DMS53 (cell line): ENCODE measurements at regions not wholly inside any gene's neighbourhood (a gene's known extent, or its start where the extent isn't known, plus 50 kb on each side); places are given as distances from the start of the nearest gene placed in this dataset.
"Not testable (repeated sequence)": the region's sequence is repeated elsewhere in the genome, so short reads cannot be mapped to it uniquely, and the experiment has no call there.

Source experiments
- DNase-seq: peaks from one replicate; lab custom pipeline; 2025; lab: John Stamatoyannopoulos, UW

DNA sequence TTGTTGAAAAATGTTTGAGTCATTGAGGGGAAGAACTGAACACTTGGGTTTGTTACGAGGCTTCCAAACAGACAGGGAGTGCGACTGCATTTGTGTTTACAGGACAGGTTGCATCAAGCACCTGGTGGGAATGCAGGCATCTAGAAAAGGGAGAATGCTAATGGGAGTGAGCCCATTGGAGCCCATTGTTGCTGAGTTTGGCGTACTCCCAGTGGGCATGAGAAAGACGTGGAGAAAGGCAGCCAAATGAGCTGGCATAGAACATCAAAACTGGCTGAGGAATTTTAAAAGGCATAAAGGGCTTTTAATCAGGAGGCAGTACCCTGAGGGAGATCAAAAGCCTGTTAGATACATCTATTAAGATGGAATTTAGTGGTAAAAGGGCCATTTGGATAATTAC is 171.6 kb upstream of the NPSR1 start:
- no peak for DNase-seq

DNA sequence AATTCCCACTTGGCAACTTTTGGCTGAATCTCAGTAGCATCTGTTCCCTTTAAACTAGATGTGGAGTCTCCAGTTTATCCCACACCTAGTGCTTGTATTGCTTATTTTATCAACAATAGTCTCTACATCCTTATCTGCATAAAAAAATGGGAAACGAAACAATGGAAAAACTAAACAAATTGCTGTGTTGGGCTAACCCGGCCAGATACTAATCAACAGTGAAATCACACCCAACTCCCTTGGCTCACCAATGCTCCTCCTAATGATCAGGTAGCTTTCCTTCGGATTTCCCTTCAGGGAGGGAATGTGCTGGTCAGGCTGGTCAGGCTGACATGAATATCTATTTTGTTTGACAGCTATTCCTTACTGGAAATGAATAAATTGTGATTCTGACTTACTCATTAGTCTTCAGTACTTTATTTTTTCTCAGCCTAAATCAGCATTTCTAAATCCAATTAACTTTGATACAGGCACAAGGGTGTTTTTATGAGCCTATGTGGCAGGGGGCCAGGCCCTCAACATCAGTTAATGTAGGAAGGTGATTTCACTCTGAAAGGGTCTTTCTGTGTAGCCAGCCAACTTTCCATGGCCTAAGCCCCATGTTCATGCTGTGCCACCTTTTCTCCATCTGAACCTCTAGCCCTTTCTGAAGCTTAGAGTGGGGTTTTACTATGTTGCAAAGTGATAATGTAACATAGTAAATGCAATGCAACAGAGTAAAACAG is 170.5 kb upstream of the NPSR1 start:
- no peak for DNase-seq

DNA sequence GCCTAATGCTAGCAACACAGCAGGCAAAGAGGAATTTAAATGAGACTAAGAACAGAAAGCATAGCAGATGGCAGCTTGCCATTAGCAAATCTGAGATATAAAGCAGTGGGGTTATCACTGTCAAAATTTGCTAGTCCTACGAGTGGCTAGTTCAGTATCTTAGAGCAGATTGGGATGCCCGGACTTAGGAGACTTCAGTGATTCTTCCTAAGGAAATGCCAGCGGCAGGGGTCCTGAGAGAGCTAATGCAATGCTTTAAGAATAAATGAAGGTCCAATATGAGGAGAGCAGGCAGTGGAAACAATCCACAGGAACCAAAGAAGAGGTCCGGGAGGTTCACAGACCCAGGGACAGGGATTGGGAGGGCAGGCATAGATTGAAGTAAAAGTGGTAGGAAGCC is 169.3 kb upstream of the NPSR1 start:
- no peak for DNase-seq

DNA sequence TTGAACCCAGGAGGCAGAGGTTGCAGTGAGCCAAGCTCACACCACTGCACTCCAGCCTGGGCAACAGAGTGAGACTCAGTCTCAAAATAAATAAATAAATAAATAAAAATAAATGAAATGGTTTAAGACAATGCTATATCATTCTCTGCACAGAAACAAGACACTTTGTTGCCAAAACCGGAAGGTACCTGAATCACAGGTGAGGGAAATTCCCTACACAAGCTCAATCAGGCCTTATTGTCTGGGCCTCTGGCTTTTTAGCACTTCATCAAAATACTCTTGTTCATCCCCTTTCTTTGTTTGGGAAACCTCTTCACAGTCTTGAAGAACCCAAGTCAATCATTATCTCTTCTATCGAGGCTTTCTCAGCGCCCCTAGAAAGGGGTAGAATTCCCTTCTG is 166.1 kb upstream of the NPSR1 start:
- DNase-seq, result no peak

DNA sequence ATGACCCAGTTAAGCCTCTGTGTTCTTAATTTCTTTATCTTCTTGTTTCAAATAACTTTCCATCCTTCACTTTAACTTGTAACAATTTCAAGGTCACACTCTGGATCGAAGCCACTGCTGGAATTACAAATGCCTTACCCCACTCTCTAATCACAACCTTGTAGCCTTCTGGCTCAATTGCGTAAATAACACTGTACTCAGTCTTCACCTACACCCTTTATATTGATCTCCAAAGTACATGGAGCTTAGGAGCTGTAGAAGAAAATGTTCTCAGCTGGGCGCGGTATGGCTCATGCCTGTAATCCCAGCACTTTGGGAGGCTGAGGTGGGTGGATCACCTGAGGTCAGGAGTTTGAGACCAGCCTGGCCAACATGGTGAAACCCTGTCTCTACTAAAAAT is 164.3 kb upstream of the NPSR1 start:
- no peak for DNase-seq

DNA sequence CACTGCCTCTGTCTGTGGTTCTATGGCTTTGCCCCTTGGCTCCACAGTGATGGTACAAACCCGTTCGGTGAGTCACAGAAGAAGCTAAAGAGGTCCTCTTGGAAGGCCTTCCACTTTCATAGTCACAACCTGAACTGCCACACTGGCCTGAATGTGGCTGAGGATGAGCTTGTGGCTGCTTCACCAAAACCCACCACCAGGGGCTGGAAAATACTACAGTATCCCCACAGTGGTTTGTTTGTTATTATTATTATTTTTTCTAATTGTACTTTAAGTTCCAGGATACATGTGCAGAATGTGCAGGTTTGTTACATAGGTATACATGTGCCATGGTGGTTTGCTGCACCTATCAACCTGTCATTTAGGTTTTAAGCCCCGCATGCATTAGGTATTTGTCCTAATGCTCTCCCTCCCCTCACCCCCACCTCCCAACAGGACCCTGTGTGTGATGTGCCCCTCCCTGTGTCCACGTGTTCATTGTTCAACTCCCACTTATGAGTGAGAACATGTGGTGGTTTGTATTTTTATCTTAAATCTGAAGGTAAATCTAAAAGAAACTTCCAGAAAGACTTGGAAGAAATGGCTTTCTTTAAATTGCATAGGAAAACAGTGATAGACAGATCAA is 160.8 kb upstream of the NPSR1 start:
- peak; percentile 63 for DNase-seq

DNA sequence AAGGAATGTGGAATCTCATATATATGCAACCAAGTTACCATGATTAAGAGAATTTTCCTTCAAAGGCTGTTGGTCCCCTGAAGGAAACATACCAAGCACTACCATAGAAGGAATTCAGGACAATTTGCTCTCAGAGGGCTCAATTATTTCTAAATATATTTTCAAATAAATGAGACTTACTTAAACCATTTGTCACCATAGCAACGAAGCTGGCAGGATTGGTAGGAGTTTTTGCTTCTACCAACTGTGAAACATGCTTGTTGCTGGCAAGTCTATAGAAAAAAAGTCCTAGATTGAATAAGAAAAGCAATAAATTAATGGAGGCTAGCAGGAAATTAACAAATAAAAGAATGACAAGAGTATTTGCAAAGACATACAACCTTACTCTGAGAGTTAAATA is 156.9 kb upstream of the NPSR1 start:
- DNase-seq, result no peak

DNA sequence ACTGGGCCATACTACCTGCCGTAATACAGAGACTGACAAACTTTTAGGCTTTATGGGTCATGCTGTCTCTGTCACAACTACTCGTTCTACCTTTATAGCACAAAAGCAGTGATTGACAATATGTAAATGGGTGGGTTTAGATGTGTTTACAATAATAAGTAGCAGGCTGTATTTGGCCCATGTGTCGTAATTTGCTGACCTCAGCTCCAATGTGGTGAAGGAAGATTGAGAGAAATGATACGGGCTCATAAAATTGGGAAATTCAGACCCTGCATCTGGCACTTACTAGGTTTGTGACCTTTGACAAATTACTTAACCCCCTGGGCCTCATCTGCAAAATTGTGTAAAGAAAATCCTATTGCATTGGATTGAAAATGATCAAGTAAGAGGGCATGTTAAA is 150.8 kb upstream of the NPSR1 start:
- DNase-seq, result no peak

DNA sequence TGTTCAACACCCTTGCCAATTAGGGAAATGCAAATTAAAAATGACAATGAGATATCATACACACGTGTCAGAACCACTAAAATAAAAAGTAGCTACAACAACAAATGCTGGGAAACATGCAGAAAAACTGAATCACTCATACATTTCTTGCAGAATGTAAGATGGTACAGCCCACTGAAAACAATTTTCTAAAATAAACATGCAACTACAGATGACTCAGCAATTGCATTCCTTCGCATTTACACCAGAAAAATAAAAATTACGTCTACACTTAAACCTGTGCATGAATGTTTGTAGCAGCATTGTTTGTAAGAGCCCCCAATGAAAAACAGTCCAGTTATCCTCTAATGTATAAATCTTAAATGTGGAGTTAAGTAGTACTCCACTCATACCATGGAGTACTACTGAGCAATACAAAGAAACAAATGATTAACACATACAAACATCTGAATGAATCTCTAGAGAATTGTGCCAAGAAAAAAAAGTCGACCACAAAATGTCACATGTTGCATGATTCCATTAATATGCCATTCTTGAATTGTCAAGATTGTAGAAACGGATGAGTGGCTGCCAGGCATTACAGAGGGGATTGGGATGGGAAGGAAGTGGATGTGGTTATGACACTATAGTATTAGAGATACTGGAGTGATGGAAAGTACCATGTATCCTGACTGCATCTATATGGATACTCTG is 134.6 kb upstream of the NPSR1 start:
- no peak for DNase-seq

DNA sequence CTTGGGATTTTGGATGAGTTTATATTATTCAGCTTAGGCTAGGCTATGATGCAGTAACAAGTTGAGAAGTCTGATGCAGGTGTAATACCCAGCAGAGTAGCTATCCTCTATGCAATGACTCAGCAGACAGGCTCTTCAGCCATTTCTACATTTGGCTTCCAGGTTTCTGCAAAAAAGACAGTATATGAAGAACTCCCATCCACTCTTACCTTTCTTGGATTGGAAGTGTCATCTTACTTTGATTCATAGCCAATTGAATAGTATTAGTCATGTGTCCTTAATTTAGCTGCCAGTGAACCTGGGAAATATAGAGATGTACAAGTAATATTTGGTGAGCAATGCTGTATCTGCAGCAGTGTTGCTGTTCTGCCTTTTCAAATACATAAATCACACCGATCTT is 127.8 kb upstream of the NPSR1 start:
- DNase-seq, result peak; percentile 75

DNA sequence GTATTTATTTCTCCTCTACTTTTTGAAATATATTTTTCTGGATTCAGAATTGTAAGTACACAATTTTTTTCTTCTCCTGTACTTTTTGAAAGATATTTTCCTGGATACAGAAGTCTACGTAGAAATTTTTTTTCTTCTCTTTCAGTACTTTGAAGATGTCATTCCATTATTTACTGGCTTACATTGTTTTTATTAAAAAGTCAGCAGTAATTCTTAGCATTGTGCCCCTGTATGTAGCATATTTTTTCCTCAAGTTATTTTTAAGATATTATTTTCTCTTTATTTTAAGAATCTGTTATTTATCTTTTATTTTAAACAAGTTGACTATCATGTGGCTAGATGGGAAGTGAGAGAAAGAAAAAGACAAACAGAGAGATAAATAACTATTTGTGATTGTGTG is 119.0 kb upstream of the NPSR1 start:
- DNase-seq, result peak; percentile 21

DNA sequence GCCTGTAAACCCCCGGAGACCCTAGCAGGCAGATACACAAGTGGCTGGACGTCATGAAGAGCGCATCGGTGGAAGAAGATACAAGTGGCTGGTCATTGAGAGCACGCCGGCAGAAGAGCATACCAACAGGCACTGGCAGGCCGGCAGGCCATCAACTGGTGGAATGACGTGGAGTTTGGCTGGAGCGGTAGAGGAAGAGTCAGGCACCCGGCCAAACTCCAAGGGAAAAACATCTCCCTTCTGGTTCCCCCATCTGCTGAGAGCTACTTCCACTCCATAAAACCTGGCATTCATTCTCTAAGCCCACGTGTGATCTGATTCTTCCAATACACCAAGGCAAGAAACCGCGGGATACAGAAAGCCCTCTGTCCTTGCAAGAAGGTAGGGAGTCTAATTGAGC is 113.4 kb upstream of the NPSR1 start:
- no peak for DNase-seq

DNA sequence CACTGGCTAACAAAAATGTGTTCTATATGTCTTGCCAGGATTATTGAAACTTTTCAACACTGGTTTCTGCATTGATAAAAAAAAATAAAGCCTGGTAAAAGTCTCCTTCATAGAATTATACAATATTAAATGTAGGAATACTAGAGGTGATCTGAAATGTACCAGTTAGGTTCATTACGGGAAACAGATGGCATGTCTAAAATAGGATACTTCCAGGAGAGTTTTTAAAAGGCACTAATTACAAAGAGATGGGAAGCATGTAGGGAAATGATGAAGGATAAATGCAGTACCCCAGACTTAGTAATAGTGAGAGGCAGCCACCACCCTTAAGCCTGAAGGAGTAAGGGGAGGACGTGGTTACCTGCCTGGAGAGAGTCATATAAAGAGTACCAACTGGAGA is 107.0 kb upstream of the NPSR1 start:
- no peak for DNase-seq

DNA sequence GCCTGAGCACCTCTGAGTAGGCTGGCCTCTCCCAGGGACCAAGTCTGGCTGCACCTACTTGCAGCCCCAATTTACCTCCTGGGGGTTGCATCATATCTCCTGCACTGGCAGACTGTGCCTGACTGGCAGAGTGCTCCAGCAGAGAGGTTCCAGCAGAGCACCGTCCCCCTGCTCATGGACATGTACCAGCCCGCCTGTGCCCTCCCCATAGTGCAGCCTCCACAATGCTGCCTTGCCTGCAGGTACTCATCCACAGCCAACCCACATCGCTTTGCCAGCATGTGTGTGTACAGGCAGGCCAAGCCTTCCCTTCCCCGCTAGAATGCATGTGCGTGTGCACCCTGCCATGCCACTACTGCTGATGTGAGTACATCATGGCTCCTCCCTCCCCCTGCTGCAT is 105.5 kb upstream of the NPSR1 start:
- DNase-seq, result no peak

DNA sequence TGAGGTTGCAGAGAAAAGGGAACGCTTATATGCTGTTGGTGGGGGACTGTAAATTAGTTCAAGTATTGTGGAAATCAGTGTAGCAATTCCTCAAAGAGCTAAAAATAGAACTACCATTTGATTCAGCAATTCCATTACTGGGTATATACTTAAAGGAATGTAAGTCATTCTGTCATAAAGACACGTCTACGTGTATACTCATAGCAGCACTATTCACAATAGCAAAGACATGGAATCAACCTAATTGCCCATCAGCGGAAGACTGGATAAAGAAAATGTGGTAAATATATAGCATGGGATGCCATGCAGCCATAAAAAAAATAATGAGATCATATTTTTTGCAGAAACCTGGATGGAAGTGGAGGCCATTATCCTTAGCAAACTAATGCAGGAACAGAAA is 100.0 kb upstream of the NPSR1 start:
- DNase-seq, result no peak

DNA sequence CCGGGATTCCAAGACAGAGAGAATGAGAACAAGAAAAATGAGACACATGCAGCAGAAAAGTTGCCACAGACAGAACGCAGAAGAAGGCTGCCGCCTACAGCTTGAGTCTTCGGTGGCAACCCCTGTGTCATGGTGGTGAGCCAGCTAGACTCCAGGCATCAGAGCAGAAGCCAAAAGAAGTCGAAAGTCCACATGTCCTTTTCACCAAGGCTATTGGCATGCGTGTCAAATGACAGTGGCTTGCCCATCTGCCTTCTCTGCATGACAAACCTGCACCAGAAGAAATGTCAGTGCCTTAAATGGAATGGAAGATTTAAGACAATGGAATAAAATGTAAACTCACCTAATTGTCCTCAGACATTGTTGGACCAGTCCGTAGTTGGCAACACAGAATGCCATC is 93.9 kb upstream of the NPSR1 start:
- DNase-seq, result no peak

DNA sequence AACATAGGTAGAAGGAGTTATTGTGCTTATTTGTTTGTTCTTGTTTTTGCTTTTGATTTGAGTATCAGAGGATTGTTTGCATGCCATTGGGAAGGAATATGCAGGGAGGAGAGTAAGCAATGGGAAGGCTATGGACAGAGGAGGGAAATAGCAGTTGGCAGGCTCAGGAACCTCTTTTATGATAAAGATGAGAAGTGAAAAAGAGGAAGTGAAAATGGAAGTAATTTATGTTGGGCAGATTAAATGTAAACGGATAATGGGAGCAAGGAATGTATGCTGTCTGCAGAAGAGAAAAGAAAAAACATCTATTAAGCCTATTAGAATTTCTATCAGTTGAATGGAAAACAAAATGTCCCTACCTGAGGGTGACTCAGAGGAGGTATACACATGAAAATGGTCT is 90.1 kb upstream of the NPSR1 start:
- DNase-seq, result no peak

DNA sequence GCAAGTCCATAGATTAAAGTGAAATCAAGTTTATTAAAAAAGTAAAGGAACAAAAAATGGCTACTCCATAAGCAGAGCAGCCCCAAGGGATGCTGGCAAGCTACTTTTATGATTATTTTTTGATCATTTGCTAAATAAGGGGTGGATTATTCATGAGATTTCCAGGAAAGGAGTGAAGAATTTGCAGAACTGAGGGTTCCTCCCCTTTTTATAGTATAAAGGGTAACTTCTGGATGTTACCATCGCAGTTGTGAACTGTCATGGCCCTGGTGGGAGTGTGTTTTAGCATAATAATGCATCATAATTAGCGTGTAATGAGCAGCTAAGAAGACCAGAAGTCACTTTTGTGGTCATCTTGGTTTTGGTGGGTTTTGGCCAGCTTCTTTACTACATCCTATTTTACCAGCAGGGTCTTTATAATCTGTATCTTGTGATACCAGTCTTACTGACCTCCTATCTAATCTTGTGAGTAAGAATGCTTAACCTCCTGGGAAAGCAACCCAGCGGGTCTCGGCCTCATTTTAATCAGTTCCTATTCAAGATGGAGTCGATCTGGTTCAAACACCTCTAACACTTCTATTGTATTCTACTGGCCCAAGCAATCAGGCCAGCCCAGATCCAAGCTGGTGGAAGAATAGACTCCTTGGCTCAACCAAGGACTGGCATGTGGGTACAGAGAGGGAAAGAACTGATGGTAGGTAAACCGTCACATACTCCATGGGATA is 87.9 kb upstream of the NPSR1 start:
- DNase-seq, result no peak

DNA sequence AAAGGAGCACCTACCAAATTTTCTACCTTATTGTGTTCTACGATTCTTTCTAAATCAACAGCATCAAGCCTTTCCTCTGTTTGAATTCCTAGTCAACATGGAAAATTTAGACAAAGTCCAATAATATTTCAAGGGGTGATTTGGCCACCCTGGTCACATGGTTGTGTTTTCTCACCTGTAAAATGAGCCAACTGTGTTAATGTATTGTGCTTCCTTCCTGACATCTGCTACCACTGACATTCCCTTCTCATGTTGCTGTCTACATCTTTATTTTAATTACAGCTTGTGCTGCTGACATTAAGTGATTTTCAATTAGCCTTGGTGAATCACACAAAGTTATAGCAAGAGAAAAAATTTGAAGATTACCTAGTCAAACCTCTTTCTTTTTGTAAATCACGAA is 83.0 kb upstream of the NPSR1 start:
- DNase-seq, result no peak

DNA sequence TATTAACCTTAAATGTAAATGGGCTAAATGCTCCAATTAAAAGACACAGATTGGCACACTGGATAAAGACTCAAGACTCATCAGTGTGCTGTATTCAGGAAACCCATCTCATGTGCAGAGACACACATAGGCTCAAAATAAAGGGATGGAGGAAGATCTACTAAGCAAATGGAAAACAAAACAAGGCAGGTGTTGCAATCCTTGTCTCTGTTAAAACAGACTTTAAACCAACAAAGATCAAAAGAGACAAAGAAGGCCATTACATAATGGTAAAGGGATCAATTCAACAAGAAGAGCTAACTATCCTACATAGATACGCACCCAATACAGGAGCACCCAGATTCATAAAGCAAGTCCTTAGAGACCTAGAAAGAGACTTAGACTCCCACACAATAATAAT is 80.1 kb upstream of the NPSR1 start:
- not testable (repeated sequence) for DNase-seq

DNA sequence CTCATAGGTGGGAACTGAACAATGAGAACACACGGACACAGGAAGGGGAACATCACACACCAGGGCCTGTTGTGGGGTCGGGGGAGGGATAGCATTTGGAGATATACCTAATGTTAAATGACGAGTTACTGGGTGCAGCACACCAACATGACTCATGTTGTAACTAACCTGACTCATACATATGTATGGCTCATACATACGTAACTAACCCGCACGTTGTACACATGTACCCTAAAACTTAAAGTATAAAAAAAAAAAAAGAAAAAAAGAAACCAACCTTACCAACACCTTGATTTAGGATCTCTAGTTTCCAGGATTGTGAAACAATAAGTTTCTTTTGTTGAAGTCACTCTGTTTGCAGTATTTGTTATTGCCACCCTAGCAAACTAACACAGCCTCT is 76.3 kb upstream of the NPSR1 start:
- not testable (repeated sequence) for DNase-seq

DNA sequence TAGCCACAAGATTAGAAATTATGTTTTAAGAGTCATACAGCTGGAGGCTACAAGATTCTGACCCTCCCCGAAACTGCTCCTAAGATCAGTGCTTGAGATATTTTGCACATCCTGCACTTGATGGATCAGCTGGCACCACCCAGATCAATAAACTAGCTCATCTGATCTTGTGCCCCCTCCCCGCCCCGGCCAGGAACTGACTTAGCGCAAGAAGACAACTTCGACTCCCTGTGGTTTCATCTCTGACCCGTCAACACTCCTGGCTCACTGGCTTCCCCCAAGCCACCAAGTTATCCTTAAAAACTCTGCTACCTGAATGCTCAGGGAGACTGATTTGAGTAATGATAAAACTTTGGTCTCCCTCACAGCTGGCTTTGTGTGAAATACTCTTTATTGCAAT is 73.5 kb upstream of the NPSR1 start:
- no peak for DNase-seq

DNA sequence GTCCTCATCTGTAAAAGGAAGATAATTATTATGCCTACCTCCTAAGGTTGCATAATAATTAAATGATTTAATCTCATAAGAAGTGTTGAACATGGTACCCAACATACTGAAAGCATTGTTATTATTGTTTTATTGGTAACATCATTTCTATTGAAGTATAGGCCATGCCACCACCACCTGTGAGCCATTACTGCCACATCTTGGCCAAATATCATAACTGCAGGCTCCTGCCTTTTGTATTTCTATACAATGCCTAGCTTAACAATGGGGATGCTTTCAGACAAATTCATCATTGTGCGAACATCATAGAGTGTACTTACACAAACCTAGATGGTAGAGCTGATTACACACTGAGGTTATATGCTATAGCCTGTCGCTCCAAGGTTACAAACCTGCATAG is 61.1 kb upstream of the NPSR1 start:
- DNase-seq, result peak; percentile 84
